OCI-LY3 (cell line): ENCODE measurements at regions not wholly inside any gene's neighbourhood (a gene's known extent, or its start where the extent isn't known, plus 50 kb on each side); places are given as distances from the start of the nearest gene placed in this dataset.

Experiments
- H2AFZ ChIP-seq: fragments of 200-600, 300-600 bp; shearing (Covaris generic); 2 replicates; pipeline ENCODE4 v1.6.0; 2014; ENCODE audit warnings: antibody characterized with exemption, low read depth, low read length
- H3K27ac ChIP-seq: fragments of 200-600, 300-600 bp; sonication (generic); 2 replicates; pipeline ENCODE4 v1.5.1; 2014; ENCODE audit warnings: mild to moderate bottlenecking, low read length, moderate library complexity, mixed read lengths
- H3K27me3 ChIP-seq: fragments of 200-600, 300-600 bp; sonication (generic); 2 replicates; pipeline ENCODE4 v1.6.1; 2014; ENCODE audit warnings: low read depth, low read length, mixed read lengths
- H3K36me3 ChIP-seq: fragments of 200-600, 300-600 bp; sonication (generic); replicated peaks from 2 replicates; pipeline ENCODE3; 2014; ENCODE audit warnings: low read depth, low read length, mixed read lengths
- H3K4me1 ChIP-seq: fragments of 300-600, 200-600 bp; sonication (generic); 2 replicates; pipeline ENCODE4 v1.6.1; 2014; ENCODE audit warnings: low read length, mixed read lengths
- H3K4me2 ChIP-seq: fragments of 200-600, 300-600 bp; sonication (generic); 2 replicates; pipeline ENCODE4 v1.6.1; 2014; ENCODE audit warnings: low read length, mixed read lengths
- H3K4me3 ChIP-seq: fragments of 300-600, 200-600 bp; sonication (generic); 2 replicates; pipeline ENCODE4 v1.5.1; 2014; ENCODE audit warnings: antibody characterized with exemption, mild to moderate bottlenecking, low read length, moderate library complexity
- H3K79me2 ChIP-seq: fragments of 300-600, 200-600 bp; shearing (Covaris generic); 2 replicates; pipeline ENCODE4 v1.6.1; 2014; ENCODE audit warnings: mild to moderate bottlenecking, low read length, mixed read lengths
- H3K9ac ChIP-seq: fragments of 300-600, 200-600 bp; shearing (Covaris generic); 2 replicates; pipeline ENCODE4 v1.6.0; 2014; ENCODE audit warnings: mild to moderate bottlenecking, low read length, moderate library complexity
- H3K9me3 ChIP-seq: fragments of 200-600, 300-600 bp; shearing (Covaris generic); 2 replicates; pipeline ENCODE4 v1.6.1; 2014; ENCODE audit warnings: low read length, mixed read lengths; ENCODE audit not compliant: insufficient read depth
- H4K20me1 ChIP-seq: fragments of 200-600, 300-600 bp; sonication (generic); 2 replicates; pipeline ENCODE4 v1.6.1; 2016; ENCODE audit warnings: low read length, mixed read lengths; ENCODE audit not compliant: insufficient read depth
- EZH2phosphoT487 ChIP-seq: fragments of 200-600 bp; shearing (Covaris generic); IDR thresholded peaks from 2 replicates; pipeline ENCODE4 v1.6.1; 2018; ENCODE audit warnings: antibody characterized with exemption, mixed run types, low read depth
- TF ChIP-seq, protein P1 (sequence below): fragments of 200-600, 300-600 bp; sonication (generic); IDR thresholded peaks from 2 replicates; pipeline ENCODE4 v1.5.1; 2014; ENCODE audit warnings: antibody characterized with exemption, low read length, low read depth

DNA sequence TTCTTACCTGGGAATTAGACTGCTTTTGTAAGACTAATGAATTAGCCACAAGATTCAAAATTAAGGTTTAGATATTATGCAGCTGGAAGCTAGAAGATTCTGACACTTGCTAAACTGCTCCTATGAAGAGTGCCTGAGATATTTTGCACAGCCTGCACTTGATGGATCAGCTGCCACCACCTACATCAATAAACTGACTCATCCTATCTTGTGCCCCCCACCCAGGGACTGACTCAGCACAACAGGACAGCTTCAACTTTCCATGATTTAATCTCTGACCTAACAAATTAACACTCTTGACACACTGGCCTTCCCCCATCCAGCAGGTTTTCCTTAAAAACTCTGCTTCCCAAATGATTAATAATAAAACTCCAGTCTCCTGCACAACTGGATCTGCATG is 1072.3 kb downstream of the CDY2B start:
- TF ChIP-seq EZH2phosphoT487, result no peak
- TF ChIP-seq, protein P1, sequence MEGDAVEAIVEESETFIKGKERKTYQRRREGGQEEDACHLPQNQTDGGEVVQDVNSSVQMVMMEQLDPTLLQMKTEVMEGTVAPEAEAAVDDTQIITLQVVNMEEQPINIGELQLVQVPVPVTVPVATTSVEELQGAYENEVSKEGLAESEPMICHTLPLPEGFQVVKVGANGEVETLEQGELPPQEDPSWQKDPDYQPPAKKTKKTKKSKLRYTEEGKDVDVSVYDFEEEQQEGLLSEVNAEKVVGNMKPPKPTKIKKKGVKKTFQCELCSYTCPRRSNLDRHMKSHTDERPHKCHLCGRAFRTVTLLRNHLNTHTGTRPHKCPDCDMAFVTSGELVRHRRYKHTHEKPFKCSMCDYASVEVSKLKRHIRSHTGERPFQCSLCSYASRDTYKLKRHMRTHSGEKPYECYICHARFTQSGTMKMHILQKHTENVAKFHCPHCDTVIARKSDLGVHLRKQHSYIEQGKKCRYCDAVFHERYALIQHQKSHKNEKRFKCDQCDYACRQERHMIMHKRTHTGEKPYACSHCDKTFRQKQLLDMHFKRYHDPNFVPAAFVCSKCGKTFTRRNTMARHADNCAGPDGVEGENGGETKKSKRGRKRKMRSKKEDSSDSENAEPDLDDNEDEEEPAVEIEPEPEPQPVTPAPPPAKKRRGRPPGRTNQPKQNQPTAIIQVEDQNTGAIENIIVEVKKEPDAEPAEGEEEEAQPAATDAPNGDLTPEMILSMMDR, result no peak
- Histone ChIP-seq H3K27me3 (no peaks in the 10 kb centered on the region), H3K4me1 (no peaks in the 10 kb centered on the region), H4K20me1 (no peaks in the 10 kb centered on the region), H3K36me3 (no peaks in the 10 kb centered on the region), H3K9ac (no peak overlapping the region), H3K79me2 (no peaks in the 10 kb centered on the region), H3K4me2 (no peak overlapping the region), H3K9me3 (no peaks in the 10 kb centered on the region), H2AFZ (no peak overlapping the region), H3K27ac (no peak overlapping the region), H3K4me3 (no peak overlapping the region)
